Right lobe of liver (tissue), 4 donors: ENCODE measurements at regions not wholly inside any gene's neighbourhood (a gene's known extent, or its start where the extent isn't known, plus 50 kb on each side); places are given as distances from the start of the nearest gene placed in this dataset.

Experiments used
- POLR2A ChIP-seq: fragments of 450-650 bp; IDR thresholded peaks from one replicate; pipeline ENCODE4 v1.6.1; 2017; ENCODE audit warnings: antibody characterized with exemption, mild to moderate bottlenecking
- TF ChIP-seq, protein P1 (sequence below), 4 donors: fragments of 200-600 bp in 3 of 4; fragments of 450-650 bp in 1 of 4; IDR thresholded peaks; one replicate each; pipeline versions ENCODE4 v1.5.1 to v1.8.0; 2016 to 2022; ENCODE audit warnings: antibody characterized with exemption in 4 of 4, mild to moderate bottlenecking in 2 of 4
- donor health status: DM: no; HTN: no; CAD: no.
- donor health status: DM: no; HTN: no; CAD: no.
- donor health status: DM: no; HTN: yes; CAD: no.

DNA sequence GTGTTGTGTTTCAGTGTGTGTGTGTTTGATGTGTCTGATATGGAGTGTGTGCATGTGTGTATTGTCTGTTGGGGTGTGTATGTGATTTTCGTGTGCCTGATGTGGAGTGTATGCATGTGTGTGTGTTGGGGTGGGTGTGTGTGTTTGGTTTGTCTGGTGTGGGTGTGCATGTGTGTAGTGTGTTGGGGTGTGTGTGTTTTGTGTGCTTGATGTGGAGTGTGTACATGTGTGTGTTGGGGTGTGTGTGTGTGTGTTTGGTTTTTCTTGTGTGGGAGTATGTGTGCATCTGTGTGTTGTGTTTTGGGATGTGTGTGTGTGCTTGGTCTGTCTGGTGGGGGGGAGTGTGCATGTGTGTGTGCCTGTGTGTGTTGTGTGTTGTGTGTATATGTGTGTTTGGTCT is 247.4 kb upstream of the ST6GAL2 start:
- TF ChIP-seq POLR2A, result no peak
- TF ChIP-seq, protein P1, sequence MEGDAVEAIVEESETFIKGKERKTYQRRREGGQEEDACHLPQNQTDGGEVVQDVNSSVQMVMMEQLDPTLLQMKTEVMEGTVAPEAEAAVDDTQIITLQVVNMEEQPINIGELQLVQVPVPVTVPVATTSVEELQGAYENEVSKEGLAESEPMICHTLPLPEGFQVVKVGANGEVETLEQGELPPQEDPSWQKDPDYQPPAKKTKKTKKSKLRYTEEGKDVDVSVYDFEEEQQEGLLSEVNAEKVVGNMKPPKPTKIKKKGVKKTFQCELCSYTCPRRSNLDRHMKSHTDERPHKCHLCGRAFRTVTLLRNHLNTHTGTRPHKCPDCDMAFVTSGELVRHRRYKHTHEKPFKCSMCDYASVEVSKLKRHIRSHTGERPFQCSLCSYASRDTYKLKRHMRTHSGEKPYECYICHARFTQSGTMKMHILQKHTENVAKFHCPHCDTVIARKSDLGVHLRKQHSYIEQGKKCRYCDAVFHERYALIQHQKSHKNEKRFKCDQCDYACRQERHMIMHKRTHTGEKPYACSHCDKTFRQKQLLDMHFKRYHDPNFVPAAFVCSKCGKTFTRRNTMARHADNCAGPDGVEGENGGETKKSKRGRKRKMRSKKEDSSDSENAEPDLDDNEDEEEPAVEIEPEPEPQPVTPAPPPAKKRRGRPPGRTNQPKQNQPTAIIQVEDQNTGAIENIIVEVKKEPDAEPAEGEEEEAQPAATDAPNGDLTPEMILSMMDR (IDR thresholded peaks at IDR 0.05), result no peak
